MG63 (cell line): ENCODE measurements at regions not wholly inside any gene's neighbourhood (a gene's known extent, or its start where the extent isn't known, plus 50 kb on each side); places are given as distances from the start of the nearest gene placed in this dataset.
A peak's percentile ranks its signal among the peaks of the same experiment; 100 is the strongest.

Source experiments
- DNase-seq: peaks from one replicate; pipeline ENCODE4 v3.0.0-alpha.2; 2020
- H3K27me3 ChIP-seq: fragments of 250-450 bp; sonication (Bioruptor Pico); 2 replicates; pipeline ENCODE4 v1.5.1; 2020; ENCODE audit warnings: mild to moderate bottlenecking, moderate library complexity
- H3K36me3 ChIP-seq: fragments of 250-450 bp; sonication (Bioruptor Pico); 2 replicates; pipeline ENCODE4 v1.5.1; 2020; ENCODE audit warnings: mild to moderate bottlenecking, moderate library complexity
- H3K4me3 ChIP-seq: fragments of 250-450 bp; sonication (Bioruptor Pico); 2 replicates; pipeline ENCODE4 v1.5.1; 2020; ENCODE audit warnings: mild to moderate bottlenecking, moderate library complexity
- H3K9me3 ChIP-seq: fragments of 250-450 bp; sonication (Bioruptor Pico); 2 replicates; pipeline ENCODE4 v1.5.1; 2020; ENCODE audit warnings: mild to moderate bottlenecking, moderate library complexity

GRCh38 chr2:133774654-133775015 lies 206.4 kb upstream of the NCKAP5 start:
- no peaks in the 10 kb centered on the region for H3K9me3 ChIP-seq
- DNase-seq = peak; percentile 69
- H3K4me3 ChIP-seq = no peak overlapping the region
- H3K36me3 ChIP-seq = no peaks in the 10 kb centered on the region
- H3K27me3 ChIP-seq = no peaks in the 10 kb centered on the region

GRCh38 chr2:133776936-133777573 lies 208.8 kb upstream of the NCKAP5 start:
- no peaks in the 10 kb centered on the region for H3K27me3 ChIP-seq
- no peaks in the 10 kb centered on the region for H3K9me3 ChIP-seq
- H3K36me3 ChIP-seq = no peaks in the 10 kb centered on the region
- DNase-seq = no peak
- H3K4me3 ChIP-seq = no peak overlapping the region

GRCh38 chr2:133777574-133777960 lies 209.3 kb upstream of the NCKAP5 start:
- H3K36me3 ChIP-seq = no peaks in the 10 kb centered on the region
- no peaks in the 10 kb centered on the region for H3K9me3 ChIP-seq
- H3K27me3 ChIP-seq = no peaks in the 10 kb centered on the region
- no peak overlapping the region for H3K4me3 ChIP-seq
- no peak for DNase-seq

DNA sequence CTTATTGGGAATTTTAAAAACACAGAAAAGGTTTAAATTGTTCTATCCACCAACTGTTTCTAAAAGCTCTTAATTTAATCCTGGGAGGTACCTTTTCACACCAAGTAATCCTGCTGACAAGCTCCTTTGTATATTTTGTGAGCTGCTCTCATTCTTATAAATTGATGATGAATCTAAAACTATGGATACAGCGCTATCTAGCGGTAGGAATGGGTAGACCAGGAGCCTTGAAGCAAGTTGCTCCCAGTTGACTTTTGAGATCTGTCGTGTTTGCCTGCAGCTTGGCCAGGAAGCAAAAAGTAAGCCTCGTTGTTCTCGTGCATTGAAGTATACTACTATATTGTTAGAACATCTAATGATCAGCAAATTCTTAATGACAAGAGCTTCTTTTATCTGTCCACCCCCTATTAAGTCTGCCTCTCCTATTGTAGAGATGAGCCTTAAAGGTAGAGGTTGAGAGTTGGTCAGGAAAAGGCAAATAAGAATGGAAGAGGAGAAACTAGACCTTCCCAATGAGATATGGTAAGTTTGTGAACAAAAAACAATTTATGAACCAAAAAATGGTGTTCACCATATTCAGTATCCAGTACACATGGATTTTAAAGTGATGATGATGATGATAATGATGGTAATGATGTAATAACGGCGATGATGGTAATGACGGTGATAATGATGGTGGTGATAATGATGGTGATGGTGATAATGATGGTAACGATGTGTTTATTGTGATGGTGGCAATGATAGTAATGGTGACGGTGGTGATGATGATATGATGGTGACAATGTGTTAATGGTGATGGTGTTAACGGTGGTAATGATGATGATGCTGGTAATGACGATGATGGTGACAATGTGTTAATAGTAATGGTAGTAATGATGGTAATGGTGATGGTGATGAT lies 212.1 kb upstream of the NCKAP5 start:
- no peaks in the 10 kb centered on the region for H3K27me3 ChIP-seq
- H3K4me3 ChIP-seq = no peak overlapping the region
- no peaks in the 10 kb centered on the region for H3K36me3 ChIP-seq
- H3K9me3 ChIP-seq = no peaks in the 10 kb centered on the region
- DNase-seq = peak; percentile 28

GRCh38 chr2:133780997-133781513 lies 212.8 kb upstream of the NCKAP5 start:
- Histone ChIP-seq H3K9me3 (no peaks in the 10 kb centered on the region), H3K36me3 (no peaks in the 10 kb centered on the region), H3K4me3 (no peak overlapping the region), H3K27me3 (no peaks in the 10 kb centered on the region)
- no peak for DNase-seq

GRCh38 chr2:133787207-133787606 lies 218.9 kb upstream of the NCKAP5 start:
- no peak overlapping the region for H3K4me3 ChIP-seq
- H3K36me3 ChIP-seq = no peaks in the 10 kb centered on the region
- DNase-seq = peak; percentile 19
- H3K27me3 ChIP-seq = no peaks in the 10 kb centered on the region
- no peaks in the 10 kb centered on the region for H3K9me3 ChIP-seq

GRCh38 chr2:133787651-133788050 lies 219.4 kb upstream of the NCKAP5 start:
- Histone ChIP-seq H3K9me3 (peaks cover 2% of the 10 kb centered on the region; the same call in 1 of the 2 replicates), H3K27me3 (no peaks in the 10 kb centered on the region), H3K4me3 (no peak overlapping the region)

DNA sequence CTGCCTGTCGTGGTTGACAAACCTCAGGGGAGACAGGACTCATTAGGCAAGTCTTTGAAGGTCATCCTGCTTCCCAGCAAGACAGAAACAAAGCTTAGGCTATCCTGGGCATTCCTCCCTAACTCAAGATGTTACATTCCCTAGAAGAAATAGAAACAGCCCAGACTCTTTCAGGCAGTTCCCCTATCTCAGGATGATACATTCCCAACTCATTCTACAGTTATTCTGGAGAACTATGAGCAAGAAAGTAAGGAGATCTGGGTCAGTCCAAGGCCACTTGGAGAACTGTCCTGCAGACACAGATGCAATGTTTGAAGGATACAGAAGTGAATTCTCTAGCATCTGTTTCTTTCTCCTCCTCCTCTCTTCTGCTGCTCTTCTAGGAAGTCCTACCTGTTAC lies 220.1 kb upstream of the NCKAP5 start:
- no peak overlapping the region for H3K4me3 ChIP-seq
- peaks cover 2% of the 10 kb centered on the region; the same call in 1 of the 2 replicates for H3K9me3 ChIP-seq
- no peak for DNase-seq
- H3K27me3 ChIP-seq = no peaks in the 10 kb centered on the region
- H3K36me3 ChIP-seq = no peaks in the 10 kb centered on the region

More at GRCh38 chr2:133787651-133788050, 219.4 kb upstream of the NCKAP5 start:
- DNase-seq = no peak
- no peaks in the 10 kb centered on the region for H3K36me3 ChIP-seq

GRCh38 chr2:133789743-133790142 lies 221.5 kb upstream of the NCKAP5 start:
- H3K36me3 ChIP-seq = no peaks in the 10 kb centered on the region
- peaks cover 6% of the 10 kb centered on the region; the same call in 1 of the 2 replicates for H3K9me3 ChIP-seq
- H3K27me3 ChIP-seq = no peaks in the 10 kb centered on the region
- H3K4me3 ChIP-seq = no peak overlapping the region
- peak; percentile 67 for DNase-seq

GRCh38 chr2:133790711-133791110 lies 222.4 kb upstream of the NCKAP5 start:
- Histone ChIP-seq H3K36me3 (no peaks in the 10 kb centered on the region), H3K27me3 (no peaks in the 10 kb centered on the region), H3K9me3 (peaks cover 9% of the 10 kb centered on the region; the same call in 1 of the 2 replicates), H3K4me3 (no peak overlapping the region)
- DNase-seq = no peak

- peaks cover 9% of the 10 kb centered on the region; the same call in 1 of the 2 replicates for H3K9me3 ChIP-seq
- no peak overlapping the region for H3K4me3 ChIP-seq
- no peak for DNase-seq
- H3K27me3 ChIP-seq = no peaks in the 10 kb centered on the region
- no peaks in the 10 kb centered on the region for H3K36me3 ChIP-seq
Observed at GRCh38 chr2:133791191-133791590, 222.9 kb upstream of the NCKAP5 start.

DNA sequence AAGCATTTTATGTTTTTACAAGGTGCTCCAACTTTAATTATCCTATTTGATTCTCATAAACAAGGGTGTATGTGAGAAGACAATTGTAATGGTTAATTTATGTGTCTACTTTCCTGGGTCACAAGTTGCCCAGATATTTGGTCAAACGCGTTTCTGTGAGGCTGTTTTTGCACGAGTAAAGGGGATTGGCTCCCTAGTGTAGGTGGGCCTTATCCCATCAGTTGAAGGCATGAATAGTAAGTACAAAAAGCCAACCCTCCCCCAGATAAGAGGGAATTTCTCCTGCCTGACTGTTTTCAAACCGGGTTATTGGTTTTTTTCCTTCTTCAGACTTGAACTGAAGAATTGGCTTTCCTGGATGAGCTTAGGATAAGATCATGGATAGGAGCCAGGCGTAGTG lies 224.0 kb upstream of the NCKAP5 start:
- DNase-seq = no peak
- H3K36me3 ChIP-seq = no peaks in the 10 kb centered on the region
- peaks cover 10% of the 10 kb centered on the region for H3K9me3 ChIP-seq
- no peak overlapping the region for H3K4me3 ChIP-seq
- no peaks in the 10 kb centered on the region for H3K27me3 ChIP-seq

- H3K9me3 ChIP-seq = peaks cover 10% of the 10 kb centered on the region
- H3K36me3 ChIP-seq = no peaks in the 10 kb centered on the region
- H3K27me3 ChIP-seq = no peaks in the 10 kb centered on the region
- DNase-seq = no peak
- no peak overlapping the region for H3K4me3 ChIP-seq
Observed at GRCh38 chr2:133794114-133794513, 225.9 kb upstream of the NCKAP5 start.

DNA sequence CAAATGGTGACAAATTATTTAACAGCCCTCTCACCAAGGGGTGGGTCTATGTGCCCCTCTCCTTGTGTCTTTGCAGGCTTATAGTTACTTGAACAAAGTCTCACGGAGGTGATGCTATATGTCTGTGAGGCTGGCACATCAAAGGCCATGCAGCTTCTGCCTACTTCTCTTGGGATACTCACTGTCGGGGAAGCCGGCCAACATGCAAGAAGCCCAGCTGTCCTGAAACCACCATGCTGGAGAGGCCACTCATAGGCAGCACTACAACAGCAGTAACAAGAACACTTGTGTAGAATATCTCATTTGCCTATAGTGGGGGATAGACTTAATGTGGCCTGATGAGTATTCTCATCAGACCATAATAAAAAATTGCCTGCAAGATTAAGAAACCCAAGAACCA lies 233.7 kb upstream of the NCKAP5 start:
- H3K9me3 ChIP-seq = peaks cover under 1% of the 10 kb centered on the region; the same call in 1 of the 2 replicates
- H3K27me3 ChIP-seq = no peaks in the 10 kb centered on the region
- no peaks in the 10 kb centered on the region for H3K36me3 ChIP-seq
- H3K4me3 ChIP-seq = no peak overlapping the region
- no peak for DNase-seq

- Histone ChIP-seq H3K36me3 (no peaks in the 10 kb centered on the region), H3K9me3 (no peaks in the 10 kb centered on the region), H3K27me3 (no peaks in the 10 kb centered on the region), H3K4me3 (no peak overlapping the region)
- no peak for DNase-seq
Observed at GRCh38 chr2:133802409-133803039, 234.3 kb upstream of the NCKAP5 start.

GRCh38 chr2:133806564-133806963 lies 238.3 kb upstream of the NCKAP5 start:
- Histone ChIP-seq H3K4me3 (no peak overlapping the region), H3K9me3 (no peaks in the 10 kb centered on the region; the same call in 1 of the 2 replicates), H3K36me3 (no peaks in the 10 kb centered on the region), H3K27me3 (no peaks in the 10 kb centered on the region)
- DNase-seq = no peak

DNA sequence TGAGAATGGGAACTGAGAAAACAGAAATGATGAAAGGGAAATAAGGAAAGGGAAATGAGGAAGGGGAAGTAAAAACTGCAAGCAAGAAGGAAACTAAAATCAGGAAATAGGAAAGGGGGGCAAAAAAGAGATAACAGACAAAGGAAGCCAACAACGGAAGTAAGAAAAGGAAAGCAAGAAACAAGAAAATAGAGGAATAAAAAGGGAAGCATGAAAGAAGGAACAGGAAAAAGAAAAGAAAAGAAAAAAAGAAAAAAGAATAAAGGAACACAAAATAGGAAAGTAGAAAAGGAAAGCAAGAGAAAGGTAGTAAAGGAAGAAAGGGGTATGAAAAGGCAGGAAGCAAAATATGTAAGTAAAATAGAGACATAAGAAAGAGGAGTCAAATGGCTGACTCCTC lies 241.2 kb upstream of the NCKAP5 start:
- H3K9me3 ChIP-seq = no peaks in the 10 kb centered on the region; the same call in 1 of the 2 replicates
- no peak overlapping the region for H3K4me3 ChIP-seq
- H3K27me3 ChIP-seq = no peaks in the 10 kb centered on the region
- no peak for DNase-seq
- no peaks in the 10 kb centered on the region for H3K36me3 ChIP-seq
